ENCODE measurements at regions not wholly inside any gene's neighbourhood (a gene's known extent, or its start where the extent isn't known, plus 50 kb on each side); places are given as distances from the start of the nearest gene placed in this dataset.

GRCh38 chr12:92206596-92206995 lies 61.0 kb upstream of the BTG1 start:
- no peaks in the 10 kb centered on the region for H3K27me3 Mint-ChIP-seq (ENCODE audit: insufficient read depth, low read depth, poor library complexity)
- peaks cover 2% of the 10 kb centered on the region; the same call in 1 of the 3 replicates for H3K4me1 Mint-ChIP-seq
- no peak overlapping the region for H2AFZ ChIP-seq
- H3K4me3 Mint-ChIP-seq = no peak overlapping the region
- peaks cover 8% of the 10 kb centered on the region; the same call in 2 of the 3 replicates for H3K9me3 Mint-ChIP-seq
- ATAC-seq (no peak), DNase-seq (ENCODE audit: low spot score) (no peak)
- H3F3A ChIP-seq (replicated peaks; ENCODE audit: low read depth) = no peaks in the 10 kb centered on the region
- TF ChIP-seq POLR2AphosphoS5 (IDR thresholded peaks at IDR 0.05; ENCODE audit: low read depth) (no peak), ZNF462 (CRISPR knock-in tag; IDR thresholded peaks at IDR 0.05) (no peak), ETS1 (IDR thresholded peaks at IDR 0.05) (no peak), REST (IDR thresholded peaks at IDR 0.05; ENCODE audit: unreplicated experiment) (no peak), ZNF114 (CRISPR knock-in tag; IDR thresholded peaks at IDR 0.05) (no peak), EZH2phosphoT487 (IDR thresholded peaks at IDR 0.05; ENCODE audit: unreplicated experiment) (no peak), EZH2 (IDR thresholded peaks at IDR 0.05; ENCODE audit: low read depth, unreplicated experiment) (no peak), NANOG (IDR thresholded peaks at IDR 0.05; ENCODE audit: borderline replicate concordance) (no peak), JUNB (IDR thresholded peaks at IDR 0.05; ENCODE audit: unreplicated experiment) (no peak)
- no peak overlapping the region for H3K4me3 ChIP-seq
- peaks cover 4% of the 10 kb centered on the region for H3K4me1 ChIP-seq (ENCODE audit: insufficient read depth)
- H3K27me3 ChIP-seq (ENCODE audit: insufficient read depth) = no peaks in the 10 kb centered on the region
- H3K9me2 ChIP-seq (ENCODE audit: insufficient read depth) = 0 out of 2 replicates have a peak, but pooled peaks cover under 1% of the 10 kb centered on the region
- no peaks in the 10 kb centered on the region for H3K36me3 ChIP-seq (ENCODE audit: insufficient read depth)
- H3K27ac Mint-ChIP-seq = no peak overlapping the region
- no peaks in the 10 kb centered on the region for H3K79me2 ChIP-seq (replicated peaks; ENCODE audit: insufficient read depth)
- no peak overlapping the region for H3K27ac ChIP-seq (ENCODE audit: low read depth)
- no peaks in the 10 kb centered on the region for H4K20me1 ChIP-seq (replicated peaks; ENCODE audit: insufficient read depth)
- H3K36me3 Mint-ChIP-seq (ENCODE audit: low read depth) = no peaks in the 10 kb centered on the region
- H3K4me2 ChIP-seq = no peak overlapping the region

Measured in GM23338 (cell line).